ENCODE measurements at regions not wholly inside any gene's neighbourhood (a gene's known extent, or its start where the extent isn't known, plus 50 kb on each side); places are given as distances from the start of the nearest gene placed in this dataset.

GRCh38 chr13:111881700-111882099 lies 185.2 kb upstream of the SOX1 start:
- no peak for TF ChIP-seq CTCF (IDR thresholded peaks at IDR 0.05)
- TF ChIP-seq EZH2 (IDR thresholded peaks at IDR 0.05; ENCODE audit: borderline replicate concordance, insufficient read depth, low read depth, low read length, poor library complexity, severe bottlenecking), result no peak

Data from B cell (primary cell).